Fibroblast of skin of left quadriceps (primary cell): ENCODE measurements at regions not wholly inside any gene's neighbourhood (a gene's known extent, or its start where the extent isn't known, plus 50 kb on each side); places are given as distances from the start of the nearest gene placed in this dataset.
A peak's percentile ranks its signal among the peaks of the same experiment; 100 is the strongest.
"Not testable (repeated sequence)": the region's sequence is repeated elsewhere in the genome, so short reads cannot be mapped to it uniquely, and the experiment has no call there.

ENCODE experiments used
- DNase-seq, 2 experiments: peaks; one replicate each; pipeline ENCODE4 v3.0.0-alpha.2; 2013; ENCODE audit warnings: low read depth in 2 of 2

DNA sequence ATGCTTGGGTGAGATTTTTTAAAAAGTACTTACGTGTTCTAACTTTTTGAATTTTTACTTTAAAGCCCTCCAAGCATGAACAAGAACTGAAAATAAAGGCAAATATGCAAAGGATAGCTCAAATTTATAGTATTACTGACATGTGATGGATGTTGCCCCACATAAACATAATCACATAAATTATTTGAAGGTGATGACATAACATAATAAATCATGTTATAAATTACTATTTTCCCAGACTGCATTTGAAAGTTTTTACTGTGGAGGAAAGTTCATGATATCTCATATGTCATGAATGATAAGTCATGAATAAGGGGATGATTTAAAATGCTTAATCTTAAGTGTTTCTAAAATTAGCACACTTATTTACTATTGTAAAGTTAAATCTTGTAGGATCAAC, 705.7 kb upstream of the SLITRK1 start:
- DNase-seq: no peak

DNA sequence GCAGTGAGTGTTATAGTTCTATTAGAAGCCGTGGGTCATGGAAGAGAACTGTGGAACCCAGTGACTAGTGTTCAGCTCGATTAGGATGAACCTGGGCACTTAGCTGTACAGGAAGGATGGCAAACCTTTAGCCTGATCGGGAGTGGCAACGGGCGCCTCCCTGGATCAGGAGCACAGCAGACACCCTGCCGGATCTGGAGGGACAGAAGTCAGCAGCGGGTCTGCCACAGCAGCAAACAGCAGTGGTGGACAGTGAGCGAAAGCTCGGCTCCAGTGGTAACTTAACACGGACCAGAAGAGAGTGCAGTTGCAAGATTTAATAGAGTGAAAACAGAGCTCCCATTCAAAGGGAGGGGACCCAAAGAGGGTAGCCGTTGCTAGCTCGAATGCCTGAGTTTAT, 697.6 kb upstream of the SLITRK1 start:
- DNase-seq: not testable (repeated sequence)

DNA sequence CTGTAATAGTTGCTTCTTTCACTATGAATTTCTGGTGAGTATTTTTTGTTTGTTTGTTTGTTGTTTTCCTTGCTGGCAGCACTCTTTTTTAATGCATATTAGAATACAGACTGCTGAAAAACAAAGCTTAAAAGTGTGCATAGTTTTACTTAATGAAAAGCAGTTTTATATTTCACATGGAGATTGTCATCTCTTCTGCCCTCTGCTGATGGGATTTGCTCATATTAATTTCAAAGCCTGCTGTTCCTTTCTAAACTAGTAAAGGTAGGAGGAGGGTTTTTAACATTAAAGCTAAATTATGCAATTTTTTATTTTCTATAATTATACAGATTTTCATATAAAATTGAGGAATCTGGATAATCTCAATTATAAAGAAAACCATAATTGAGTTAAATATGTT, 692.6 kb upstream of the SLITRK1 start:
- peak; percentile 8 to 16 for DNase-seq

- no peak for DNase-seq
Measured at GRCh38 chr13:84571264-84571663, 689.0 kb upstream of the SLITRK1 start.

DNA sequence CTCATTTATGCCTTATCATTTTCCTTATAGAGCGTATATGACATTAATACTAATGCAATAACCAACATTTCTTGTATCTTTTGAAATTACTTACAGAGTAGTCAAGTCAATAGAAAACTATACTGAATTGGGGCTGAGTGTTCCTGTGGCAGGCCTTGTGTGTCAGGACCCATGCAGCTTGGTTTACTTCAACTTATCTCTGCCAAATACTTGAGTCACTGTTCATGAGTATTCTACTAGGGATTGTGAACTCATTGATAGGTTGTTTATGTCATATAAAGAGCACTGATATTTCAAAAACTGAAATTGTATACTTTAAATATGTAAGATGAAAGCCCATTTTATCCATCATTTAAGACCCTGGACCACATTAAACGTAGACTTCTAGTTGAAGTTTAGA, 688.6 kb upstream of the SLITRK1 start:
- no peak for DNase-seq

- DNase-seq: no peak
Measured at GRCh38 chr13:84569366-84569765, 687.1 kb upstream of the SLITRK1 start.

DNA sequence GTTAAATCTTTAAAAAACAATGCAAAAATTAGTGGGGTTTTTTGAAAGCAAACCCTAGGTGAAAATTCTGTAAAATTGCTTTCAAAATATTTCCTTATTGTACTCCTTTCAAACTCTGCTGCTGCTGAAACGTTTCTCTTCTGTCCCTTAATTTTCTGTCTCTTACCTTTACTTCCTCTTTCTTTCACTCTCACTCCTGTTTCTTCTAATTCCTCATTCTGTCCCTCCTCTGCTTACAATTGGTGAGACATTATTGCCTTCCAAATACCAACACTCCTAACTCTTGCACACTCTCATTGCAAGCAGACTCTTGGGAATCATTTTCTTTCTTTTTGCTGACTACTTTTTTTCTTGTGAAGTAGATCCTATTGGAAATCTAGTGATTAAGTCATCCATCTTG, 685.6 kb upstream of the SLITRK1 start:
- DNase-seq: no peak

DNA sequence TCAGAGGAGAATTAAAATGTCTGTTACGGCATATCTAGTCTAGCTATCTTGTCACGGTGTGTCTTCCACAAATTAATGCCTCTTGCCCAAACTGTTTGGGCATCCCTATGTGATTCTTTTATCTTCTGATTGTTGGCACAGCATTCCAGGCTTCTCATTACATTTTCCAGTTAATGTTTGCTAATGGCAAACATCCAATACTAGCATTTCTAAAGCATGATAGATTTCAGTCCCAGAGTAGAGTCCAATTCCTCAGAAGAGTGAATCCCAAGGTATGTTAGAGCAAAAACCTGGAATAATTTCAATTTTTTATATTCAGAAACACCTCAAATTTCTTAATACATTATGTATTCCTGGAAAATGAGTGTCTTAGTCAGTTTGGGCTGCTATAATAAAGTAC, 684.5 kb upstream of the SLITRK1 start:
- no peak for DNase-seq

- DNase-seq: no peak
Measured at GRCh38 chr13:84563611-84564010, 681.3 kb upstream of the SLITRK1 start.

GRCh38 chr13:84553227-84553626, 671.0 kb upstream of the SLITRK1 start:
- no peak for DNase-seq

DNA sequence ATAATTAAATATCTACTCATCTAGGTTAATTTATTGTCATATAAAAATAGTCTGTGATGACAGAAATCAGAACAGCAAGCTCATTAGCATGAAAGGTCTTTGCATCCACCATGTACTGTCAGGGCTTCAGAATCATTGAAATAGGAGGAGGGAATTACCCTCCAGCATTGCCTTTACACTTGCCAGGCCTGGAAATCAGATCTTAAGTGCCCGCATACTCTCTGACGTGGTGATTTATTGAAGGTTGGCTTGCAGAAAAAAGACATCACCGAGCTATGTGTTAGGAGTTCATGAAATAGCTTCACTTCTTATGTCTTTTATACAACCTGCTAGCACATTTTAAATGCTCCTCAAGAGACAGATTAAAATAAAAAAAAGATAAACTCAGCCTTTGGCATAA, 661.7 kb upstream of the SLITRK1 start:
- no peak for DNase-seq

GRCh38 chr13:84542348-84542747, 660.1 kb upstream of the SLITRK1 start:
- DNase-seq: no peak

- DNase-seq: no peak
Measured at GRCh38 chr13:84536906-84537305, 654.6 kb upstream of the SLITRK1 start.

DNA sequence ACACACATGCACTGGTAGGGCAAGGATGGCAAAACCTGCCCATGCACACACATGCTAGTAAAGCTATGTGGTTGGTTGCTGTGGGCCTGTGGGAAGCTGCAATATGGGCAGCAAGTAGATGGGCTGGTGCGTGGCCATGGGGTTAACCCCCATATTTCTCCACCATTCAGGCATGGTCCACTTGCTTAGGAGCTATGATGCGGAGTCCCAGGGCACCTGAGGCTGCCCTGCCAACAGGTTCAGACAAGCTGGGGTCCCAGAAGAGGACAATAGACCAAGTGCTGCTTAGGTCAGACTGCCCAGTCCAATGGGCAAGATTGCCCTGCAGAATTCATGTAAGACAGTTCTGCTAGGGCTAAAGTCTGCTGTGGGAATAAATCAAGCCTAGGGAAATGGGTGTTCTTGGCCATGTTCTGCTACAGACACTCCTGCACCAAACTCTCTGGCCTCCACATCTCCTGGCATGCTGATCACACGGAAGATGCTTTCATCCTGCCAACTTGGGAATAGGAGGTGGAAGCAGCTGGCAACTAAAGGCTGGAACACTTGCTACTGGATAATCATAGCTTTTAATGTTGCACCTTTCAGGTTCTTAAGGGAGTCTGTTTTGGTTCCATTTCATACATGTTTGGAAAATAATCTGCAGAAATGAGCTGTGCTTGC, 646.3 kb upstream of the SLITRK1 start:
- DNase-seq: no peak

DNA sequence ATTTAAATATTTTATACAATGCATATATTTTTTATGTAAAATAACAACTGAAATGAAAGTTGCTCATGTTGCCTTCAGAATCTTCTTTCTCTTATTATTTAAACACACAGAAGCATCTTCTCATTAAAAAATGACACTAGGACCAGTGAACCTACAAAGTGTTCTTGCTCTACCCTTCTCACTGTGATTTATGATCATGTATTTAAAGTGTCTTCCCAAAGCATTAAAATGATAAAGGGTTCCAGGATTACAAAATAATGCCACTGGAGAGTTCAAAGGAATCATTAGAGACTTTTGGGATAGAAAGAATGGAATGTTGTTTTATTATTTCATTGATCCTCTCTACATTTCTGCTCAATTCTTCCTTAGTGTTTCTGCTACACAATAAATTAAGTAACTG, 643.6 kb upstream of the SLITRK1 start:
- no peak for DNase-seq

- no peak for DNase-seq
Measured at GRCh38 chr13:84524586-84524985, 642.3 kb upstream of the SLITRK1 start.

GRCh38 chr13:84500016-84500415, 617.7 kb upstream of the SLITRK1 start:
- no peak for DNase-seq

DNA sequence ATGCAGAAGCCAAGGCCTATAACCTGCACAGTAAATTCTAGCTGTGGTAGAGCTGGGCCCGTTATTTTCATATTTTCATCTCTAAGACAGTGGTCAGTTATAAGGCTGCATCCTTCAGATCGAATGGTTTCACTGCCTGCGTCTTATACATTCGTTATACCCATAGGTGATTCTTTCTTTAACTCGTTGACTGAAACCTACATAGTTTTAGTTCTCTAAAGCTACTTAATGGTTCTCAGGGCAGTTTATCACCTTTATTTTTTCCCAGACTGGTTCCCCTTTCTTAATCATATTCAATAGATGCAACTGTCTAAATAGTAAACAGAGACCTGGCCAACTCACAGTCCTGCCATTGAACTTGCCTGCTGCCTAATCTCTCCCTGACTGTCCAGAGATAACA, 615.3 kb upstream of the SLITRK1 start:
- no peak for DNase-seq

DNA sequence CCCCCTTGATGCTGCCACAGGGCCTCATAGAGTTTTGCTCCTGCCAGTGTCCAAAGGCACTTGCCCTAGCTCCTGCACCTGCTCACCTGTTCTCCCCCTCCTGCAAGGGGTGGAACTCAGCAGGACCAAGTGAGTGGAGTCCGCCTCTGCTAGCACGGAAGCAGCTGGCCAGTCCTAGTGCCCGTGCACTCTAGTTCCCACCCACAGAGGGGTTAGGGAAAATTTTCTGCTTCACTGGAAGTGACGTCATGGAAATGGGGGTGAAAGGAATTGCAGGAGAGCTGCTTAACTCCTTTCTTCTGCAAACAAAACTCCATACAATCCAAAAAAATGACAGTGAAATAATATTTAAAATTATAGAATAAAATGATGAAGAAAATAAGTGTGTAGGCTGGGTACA, 609.7 kb upstream of the SLITRK1 start:
- DNase-seq: no peak

GRCh38 chr13:84487752-84488151, 605.5 kb upstream of the SLITRK1 start:
- DNase-seq: no peak

- DNase-seq: peak; percentile 42 to 53
Measured at GRCh38 chr13:84481958-84482357, 599.7 kb upstream of the SLITRK1 start.

GRCh38 chr13:84479656-84480055, 597.4 kb upstream of the SLITRK1 start:
- DNase-seq: no peak

GRCh38 chr13:84470528-84470927, 588.3 kb upstream of the SLITRK1 start:
- DNase-seq: no peak

- peak; percentile 51 to 55 for DNase-seq
Measured at GRCh38 chr13:84466461-84466860, 584.2 kb upstream of the SLITRK1 start.
